Ishikawa (cell line): ENCODE measurements at regions not wholly inside any gene's neighbourhood (a gene's known extent, or its start where the extent isn't known, plus 50 kb on each side); places are given as distances from the start of the nearest gene placed in this dataset.

Experiments used
- CEBPB ChIP-seq: IDR thresholded peaks from 2 replicates; pipeline ENCODE4 v1.6.1; 2012
- EGR1 ChIP-seq: IDR thresholded peaks from 2 replicates; pipeline ENCODE4 v1.6.1; 2012
- EP300 ChIP-seq: IDR thresholded peaks from 2 replicates; pipeline ENCODE4 v1.6.1; 2012; ENCODE audit warnings: borderline replicate concordance
- TEAD4 ChIP-seq: IDR thresholded peaks from 2 replicates; pipeline ENCODE4 v1.6.1; 2012
- USF1 ChIP-seq: IDR thresholded peaks from 2 replicates; pipeline ENCODE4 v1.6.1; 2012

GRCh38 chr6:170187669-170188566 lies 103.0 kb downstream of the DLL1 start:
- TF ChIP-seq EP300 (no peak), USF1 (no peak), TEAD4 (no peak), EGR1 (no peak), CEBPB (no peak)
